Uterus (tissue), 2 donors: ENCODE measurements at regions not wholly inside any gene's neighbourhood (a gene's known extent, or its start where the extent isn't known, plus 50 kb on each side); places are given as distances from the start of the nearest gene placed in this dataset.

Source experiments
- CTCF ChIP-seq, 4 experiments: fragments of 200-600 bp in 2 of 4; fragments of 450-650 bp in 2 of 4; sonication (generic) in 2 of 4; IDR thresholded peaks; one replicate each; pipeline ENCODE4 v1.5.1; 2016 to 2019; ENCODE audit warnings: antibody characterized with exemption in 4 of 4, mild to moderate bottlenecking in 2 of 4, moderate library complexity in 1 of 4
- POLR2A ChIP-seq, 2 donors: fragments of 450-650 bp; IDR thresholded peaks; one replicate each; pipeline ENCODE4 v1.6.1; 2016; ENCODE audit warnings: antibody characterized with exemption in 2 of 2, mild to moderate bottlenecking in 1 of 2, moderate library complexity in 1 of 2

- no peak for TF ChIP-seq CTCF (IDR thresholded peaks at IDR 0.05)
- no peak for TF ChIP-seq POLR2A (IDR thresholded peaks at IDR 0.05)
Measured at GRCh38 chr2:16313235-16313975, 352.2 kb downstream of the CYRIA start.
